GM12892 (cell line): ENCODE measurements at regions not wholly inside any gene's neighbourhood (a gene's known extent, or its start where the extent isn't known, plus 50 kb on each side); places are given as distances from the start of the nearest gene placed in this dataset.
"Not testable (repeated sequence)": the region's sequence is repeated elsewhere in the genome, so short reads cannot be mapped to it uniquely, and the experiment has no call there.

Source experiments
- POLR2A ChIP-seq: IDR thresholded peaks from 2 replicates; pipeline ENCODE4 v1.6.1; 2011; ENCODE audit warnings: low read depth, low read length, control low read depth
- TAF1 ChIP-seq: IDR thresholded peaks from 2 replicates; pipeline ENCODE4 v1.6.1; 2011; ENCODE audit warnings: low read depth, mild to moderate bottlenecking, control low read depth, low read length, borderline replicate concordance

GRCh38 chr12:111234491-111234890 is 134.4 kb downstream of the PHETA1 start:
- TF ChIP-seq POLR2A, TAF1: not testable (repeated sequence)
